Central memory CD4-positive, alpha-beta T cell (primary cell): ENCODE measurements at regions not wholly inside any gene's neighbourhood (a gene's known extent, or its start where the extent isn't known, plus 50 kb on each side); places are given as distances from the start of the nearest gene placed in this dataset.
"Not testable (repeated sequence)": the region's sequence is repeated elsewhere in the genome, so short reads cannot be mapped to it uniquely, and the experiment has no call there.

ENCODE experiments used
- DNase-seq: peaks from one replicate; pipeline ENCODE4 v3.0.0; 2022

DNA sequence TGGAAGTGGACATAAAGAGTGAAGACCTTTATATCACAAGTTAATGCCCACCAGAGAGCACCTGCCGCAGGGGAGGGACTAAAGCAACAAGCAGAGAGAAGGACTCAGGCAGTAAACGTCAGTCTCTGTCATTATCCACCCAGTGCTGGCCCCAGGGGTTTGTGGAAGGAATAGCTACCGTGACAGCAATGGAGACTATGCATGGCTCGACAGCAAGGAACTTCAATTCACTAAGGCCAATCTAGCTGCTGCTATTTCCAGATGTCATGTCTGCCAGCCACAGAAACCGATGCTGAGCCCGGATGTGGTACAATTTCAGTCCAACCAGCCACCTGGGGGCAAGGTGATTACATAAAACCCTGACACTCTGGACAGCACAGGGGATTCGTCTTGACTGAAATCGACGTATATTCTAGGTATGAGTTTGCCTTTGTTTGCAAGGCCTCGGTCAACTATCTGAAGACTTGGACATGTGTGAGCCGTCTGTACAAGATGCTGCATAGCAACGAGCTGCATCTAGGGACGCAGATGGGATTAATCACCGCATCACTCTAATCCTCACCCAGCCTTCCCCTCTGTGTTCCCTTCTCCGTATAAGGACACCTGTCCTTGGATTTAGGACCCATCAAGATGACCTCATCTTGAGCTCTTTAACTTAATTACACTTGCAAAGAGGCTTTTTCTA is 154.1 kb upstream of the SH3BP4 start:
- DNase-seq, result no peak

DNA sequence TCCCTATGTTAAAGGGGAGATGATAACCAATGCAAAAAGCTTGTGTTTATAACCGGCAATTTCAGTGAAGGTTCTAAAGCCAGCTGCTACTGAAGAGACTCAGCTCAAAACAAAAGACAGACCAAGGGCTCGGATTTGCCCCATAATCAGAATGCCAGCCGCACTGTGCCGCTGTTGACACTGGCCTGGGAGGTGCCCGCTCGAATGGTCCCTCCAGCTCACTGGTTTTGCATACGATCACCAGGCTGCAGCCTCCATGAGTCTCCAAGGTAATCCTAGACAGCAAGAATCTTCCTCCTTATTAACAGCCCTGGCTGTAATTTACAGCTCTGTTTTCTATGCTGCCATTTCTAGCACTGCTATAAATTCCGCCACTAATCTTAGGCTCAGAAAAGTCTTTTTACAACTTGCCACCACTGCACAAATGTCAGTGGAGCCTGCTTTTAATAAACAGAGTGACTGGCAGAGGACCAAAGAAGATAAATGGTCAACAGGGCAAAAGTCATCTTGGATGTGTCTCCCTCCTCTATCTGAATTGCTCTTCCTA is 155.7 kb upstream of the SH3BP4 start:
- no peak for DNase-seq

DNA sequence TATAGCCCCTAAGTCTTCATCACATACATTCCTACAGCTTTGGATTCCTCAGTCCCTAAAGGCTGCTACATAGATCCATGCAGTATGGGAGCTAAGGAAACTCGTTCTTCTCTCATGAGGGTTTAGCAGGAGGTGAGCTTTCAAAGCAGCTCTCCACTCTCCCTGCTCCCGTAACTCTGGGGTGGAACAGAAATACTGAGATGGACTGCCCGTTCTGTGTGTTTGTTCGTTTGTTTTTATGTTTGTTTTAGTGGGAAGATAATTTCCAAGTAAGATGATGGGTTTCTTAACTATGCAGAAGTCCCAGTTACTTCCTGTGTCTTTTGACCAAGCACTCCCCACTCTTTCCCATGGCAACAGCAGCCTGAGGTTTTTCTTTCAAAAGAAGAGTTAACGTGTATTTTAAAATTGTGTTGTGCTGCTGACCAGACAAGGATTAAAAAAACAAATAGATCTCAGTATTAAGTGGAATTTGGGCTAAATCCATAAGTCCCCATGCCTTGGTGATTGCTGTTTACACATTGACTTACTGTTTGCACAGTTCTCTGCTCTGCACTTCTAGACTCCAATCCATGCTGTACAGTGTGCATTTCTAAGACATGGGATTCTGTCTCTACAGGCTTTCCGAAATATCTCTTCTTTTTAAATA is 156.4 kb upstream of the SH3BP4 start:
- DNase-seq, result no peak

DNA sequence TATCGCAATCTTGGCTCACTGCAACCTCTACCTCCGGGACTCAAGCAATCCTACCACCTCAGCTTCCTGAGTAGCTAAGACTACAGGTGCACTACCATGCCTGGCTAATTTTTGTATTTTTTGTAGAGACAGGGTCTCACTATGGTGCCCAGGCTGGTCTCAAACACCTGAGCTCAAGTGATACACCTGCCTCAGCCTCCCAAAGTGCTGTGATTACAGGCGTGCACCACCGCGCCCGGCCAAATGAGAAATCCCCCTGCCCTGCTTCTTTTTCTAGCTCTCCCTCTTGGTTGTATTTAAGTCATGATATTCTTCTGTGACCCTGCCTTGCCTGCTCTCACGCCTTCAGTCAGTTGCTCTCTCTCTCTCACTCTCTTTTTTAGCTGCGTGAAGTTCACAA is 157.0 kb upstream of the SH3BP4 start:
- no peak for DNase-seq

DNA sequence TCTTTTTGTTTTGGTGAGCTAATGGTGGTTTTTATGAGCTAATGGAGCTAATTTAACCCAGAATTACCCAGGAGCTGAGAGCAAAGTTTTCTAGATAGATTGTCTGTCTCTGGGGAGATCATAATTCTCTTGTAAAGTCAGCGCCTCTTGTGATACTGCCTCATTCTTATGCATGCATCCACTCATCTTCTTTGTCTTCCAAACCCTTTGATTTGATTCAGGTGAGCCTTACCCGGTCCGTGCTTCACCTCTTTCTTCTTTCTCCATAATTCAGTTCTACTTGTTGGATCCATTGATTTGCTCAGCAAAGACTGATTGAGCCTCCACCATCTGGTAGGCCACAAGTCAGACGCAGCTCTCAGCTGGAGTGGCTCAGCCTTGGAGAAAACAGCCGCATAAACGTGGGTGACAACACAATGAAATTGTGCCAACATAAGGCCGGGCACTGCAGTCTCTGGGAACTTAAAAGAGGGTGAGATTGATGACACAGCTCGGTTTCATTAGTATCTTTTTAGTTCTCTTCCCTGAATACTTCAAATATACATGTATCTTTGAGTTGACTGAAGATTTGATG is 158.5 kb upstream of the SH3BP4 start:
- no peak for DNase-seq

DNA sequence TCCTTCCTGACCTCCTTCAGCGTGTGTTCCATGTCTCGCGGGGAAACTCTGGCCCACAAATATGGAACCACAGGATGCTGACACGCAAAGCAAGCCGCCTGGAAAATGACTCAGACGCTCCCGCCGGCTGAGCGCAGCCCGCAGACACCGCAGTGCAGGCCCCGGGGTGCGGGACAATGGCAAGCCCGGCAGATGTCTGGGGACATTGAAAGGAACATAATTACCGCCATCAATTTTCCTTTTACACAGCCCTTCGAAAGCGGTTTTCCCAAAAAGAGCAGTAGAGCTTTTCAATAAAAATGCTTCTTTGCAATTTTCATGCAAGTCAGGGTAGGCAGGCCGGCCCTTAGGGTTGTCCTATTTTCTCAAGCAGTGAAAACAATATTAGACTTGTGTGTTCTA is 159.2 kb upstream of the SH3BP4 start:
- no peak for DNase-seq

DNA sequence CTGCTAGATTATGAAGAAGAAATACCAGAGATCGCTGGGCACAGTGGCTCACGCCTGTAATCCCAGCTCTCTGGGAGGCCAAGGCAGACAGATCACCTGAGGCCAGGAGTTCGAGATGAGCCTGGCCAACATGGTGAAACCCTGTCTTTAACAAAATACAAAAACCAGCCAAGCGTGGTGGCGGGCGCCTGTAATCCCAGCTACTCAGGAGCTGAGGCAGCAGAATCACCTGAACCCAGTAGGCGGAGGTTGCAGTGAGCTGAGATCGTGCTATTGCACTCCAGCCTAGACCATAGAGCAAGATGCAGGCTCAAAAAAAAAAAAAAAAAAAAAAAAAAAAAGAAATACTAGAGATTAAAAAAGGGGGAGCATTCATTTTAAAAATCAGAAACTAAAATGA is 159.7 kb upstream of the SH3BP4 start:
- not testable (repeated sequence) for DNase-seq

DNA sequence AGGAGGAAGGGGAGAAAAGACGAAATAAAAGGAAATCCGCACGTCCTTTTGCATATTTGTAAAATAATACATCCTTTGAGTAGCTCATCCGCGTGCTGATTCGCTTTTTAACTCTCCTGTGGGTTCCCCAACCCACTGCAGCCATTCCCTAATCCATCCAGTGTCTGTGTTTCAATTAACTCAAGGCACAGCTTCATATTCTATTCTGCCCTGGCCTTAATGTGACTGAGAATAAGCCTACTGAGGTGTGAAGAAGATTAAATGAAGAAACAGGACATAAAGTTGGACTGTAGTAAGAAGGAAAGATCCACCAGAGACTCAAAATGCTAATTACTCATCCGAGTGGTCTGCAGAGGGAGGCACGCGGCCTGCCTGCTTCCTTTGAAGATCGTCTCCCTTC is 161.4 kb upstream of the SH3BP4 start:
- DNase-seq, result no peak

DNA sequence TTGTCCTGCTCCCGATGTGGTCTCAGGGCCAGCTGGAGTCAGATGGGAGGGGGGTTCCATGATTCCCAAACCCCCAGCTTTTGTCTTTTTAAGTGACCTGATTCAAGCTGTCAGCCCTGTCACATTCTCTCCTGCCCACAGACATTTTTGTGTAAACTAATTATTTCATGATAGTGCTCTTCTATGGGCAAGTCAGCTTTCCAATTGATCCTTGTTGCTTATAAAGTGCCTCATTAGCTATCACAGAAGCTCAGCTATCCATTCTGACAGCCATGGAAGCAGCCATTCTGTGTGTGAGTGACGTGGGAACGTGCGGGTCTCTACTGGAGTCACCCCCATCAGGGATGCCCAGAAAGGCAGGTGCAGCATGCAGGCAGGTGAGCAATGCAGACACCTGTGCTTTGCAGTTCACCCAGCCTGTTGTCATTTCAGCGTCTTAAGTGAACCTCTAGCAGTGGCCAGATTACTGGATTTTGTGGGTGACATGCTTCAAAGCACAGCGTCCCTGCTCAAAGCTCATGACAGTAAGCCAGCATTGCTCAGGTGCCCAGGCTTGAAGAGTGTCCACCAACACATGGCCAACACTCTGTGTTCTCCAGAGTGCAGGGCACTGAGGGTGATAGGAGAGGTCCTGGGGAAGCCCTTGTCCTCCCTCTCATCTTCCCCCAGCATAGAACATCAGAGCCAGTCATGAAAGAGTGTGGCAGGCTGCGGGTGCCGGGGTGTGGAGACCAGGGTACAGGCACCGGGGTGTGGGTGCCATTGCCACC is 162.1 kb upstream of the SH3BP4 start:
- DNase-seq, result no peak

DNA sequence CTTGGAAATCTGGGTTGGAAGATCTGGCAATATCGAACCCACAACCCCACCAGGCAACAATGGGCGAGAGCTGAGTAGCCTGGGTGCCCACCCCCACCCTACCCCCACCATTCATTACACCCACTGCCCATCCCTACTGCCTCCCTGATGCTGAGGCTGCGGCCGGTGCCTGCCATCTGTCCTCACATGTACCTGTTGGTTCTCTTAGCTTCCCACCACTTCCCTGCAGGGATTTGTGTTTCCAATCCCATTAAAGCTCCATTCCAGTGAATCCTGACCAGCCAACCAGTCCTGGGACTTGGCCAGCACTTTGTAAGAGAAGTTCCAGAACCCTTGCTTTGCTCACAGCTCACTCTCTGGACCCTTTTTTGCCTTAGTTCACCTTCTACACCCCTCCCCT is 163.0 kb upstream of the SH3BP4 start:
- DNase-seq, result no peak

DNA sequence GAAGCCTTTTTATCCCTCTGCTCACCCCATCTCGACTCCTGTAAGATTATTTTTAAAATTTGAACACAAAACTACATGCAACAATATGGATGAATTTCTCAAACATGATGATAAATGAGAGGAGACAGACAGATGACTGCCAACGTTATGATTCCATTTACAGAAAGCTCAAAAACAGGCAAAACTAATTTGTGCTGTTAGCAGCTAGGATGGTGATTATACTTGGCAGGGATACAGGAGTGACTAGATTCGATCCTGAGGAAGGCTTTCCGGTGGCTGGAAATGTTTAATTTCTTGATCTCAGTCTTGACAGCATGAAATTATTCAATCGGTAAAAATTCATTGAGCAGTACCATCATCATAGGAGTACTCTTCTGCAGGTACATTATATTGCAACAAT is 163.4 kb upstream of the SH3BP4 start:
- DNase-seq, result no peak

DNA sequence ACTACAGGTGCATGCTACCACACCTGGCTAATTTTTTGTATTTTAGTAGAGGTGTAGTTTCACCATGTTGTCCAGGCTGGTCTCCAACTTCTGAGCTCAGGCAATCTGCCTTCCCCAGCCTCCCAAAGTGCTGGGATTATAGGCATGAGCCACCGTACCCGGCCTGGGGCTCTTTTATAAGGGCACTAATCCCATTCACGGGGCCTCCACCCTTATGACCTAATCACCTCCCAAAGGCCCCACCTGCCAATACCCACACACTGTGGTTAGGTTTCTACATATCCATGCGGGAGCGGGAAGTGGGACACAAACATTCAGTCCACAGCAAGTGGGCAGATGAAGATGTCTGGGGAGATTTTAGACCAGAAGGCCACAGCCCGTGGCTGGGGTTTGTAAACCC is 164.7 kb upstream of the SH3BP4 start:
- DNase-seq, result no peak

DNA sequence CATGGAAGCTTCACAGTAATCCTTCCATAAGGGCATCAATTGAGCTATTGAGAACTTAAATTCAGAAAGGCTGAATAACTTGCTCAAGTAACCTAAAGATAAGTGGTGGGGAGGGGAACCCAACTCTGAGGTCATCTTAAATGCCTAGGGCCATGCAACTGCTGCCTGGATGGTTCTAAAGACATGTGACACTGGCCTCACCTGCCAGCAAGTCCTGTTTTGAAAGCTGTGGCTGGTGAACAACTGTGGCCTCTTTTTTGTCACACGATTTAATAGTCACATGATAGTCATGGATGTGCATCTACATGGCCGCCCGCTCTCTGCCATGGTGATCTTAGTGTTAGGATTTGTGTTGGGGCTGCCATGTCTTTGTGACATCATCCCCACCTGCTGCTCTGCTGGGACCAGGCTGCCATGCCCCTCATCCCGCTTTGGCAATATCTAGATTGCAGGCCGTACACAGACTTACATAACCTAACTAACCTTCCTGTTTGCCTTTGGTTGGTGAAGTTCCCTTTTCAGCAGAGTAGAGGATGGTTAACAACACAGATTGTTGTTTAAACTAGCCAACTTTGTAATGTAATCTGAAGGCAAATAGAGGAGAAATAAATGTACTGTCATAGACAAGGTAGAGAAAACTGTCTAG is 177.9 kb upstream of the SH3BP4 start:
- DNase-seq, result no peak

DNA sequence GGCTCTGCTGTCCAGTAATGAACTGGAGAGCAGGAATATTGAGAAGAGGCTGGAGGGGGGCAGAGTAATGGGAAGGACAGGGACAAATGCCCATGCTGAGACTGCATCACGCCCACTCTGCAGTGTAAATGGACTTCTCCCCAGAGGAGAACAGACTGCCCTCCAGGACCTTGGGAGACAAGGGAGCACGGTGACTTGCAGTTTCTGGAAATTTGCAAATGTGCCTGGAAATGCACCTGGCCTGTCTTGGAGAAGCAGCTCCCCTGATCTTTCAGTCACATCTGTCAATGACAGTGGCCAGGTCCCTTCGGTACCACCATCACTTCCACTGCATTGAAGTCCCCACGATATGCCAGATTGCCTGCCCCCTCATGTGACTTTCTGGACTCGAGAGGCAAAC is 178.7 kb upstream of the SH3BP4 start:
- no peak for DNase-seq

DNA sequence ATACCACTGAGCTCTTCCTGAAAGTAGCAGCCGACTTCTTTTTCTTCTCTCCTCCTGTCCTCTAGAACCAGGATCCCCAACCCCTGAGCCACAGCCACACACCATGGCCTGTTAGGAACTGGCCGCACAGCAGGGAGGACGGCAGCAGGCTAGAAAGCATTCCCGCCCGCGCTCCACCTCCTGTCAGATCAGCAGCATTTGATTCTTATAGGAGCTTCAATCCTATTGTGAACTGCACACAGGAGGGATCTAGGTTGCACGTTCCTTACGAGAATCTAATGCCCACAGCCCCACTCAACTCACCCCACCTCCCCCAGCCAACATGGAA is 179.1 kb upstream of the SH3BP4 start:
- no peak for DNase-seq

DNA sequence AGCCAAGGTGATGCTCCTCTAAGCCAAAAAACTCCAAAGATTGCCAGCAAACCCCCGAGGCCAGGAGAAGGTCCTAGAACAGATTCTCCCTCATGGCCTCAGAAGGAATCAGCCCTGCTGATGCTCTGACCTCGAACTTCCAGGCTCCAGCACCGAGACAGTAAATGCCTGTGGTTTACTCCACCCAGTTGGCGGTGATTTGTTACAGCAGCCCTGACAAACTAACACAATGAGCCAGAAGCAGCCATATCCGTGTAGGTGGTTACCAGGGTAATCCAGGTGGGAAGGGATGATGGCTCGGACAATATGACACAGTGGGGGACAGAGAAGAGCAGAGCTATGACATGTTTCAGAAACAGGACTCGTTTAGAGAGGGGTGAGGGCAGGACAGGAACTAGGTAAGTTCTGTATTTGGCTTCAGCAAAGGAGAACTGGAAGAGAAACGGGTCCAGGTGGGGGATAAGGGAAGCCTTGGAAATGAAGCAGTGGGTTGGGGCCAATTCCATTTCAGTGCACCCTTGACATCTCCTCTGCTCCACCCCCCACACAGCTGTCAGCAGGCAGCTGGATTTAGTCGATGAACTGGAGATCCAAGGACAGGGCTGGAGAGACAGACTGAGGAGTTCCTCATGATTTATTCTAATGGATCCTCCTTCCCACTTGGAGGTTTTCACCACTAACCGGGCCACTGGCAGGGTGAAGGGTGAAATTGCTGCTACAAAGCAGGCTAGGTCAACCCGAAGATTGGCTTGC is 179.7 kb upstream of the SH3BP4 start:
- no peak for DNase-seq

DNA sequence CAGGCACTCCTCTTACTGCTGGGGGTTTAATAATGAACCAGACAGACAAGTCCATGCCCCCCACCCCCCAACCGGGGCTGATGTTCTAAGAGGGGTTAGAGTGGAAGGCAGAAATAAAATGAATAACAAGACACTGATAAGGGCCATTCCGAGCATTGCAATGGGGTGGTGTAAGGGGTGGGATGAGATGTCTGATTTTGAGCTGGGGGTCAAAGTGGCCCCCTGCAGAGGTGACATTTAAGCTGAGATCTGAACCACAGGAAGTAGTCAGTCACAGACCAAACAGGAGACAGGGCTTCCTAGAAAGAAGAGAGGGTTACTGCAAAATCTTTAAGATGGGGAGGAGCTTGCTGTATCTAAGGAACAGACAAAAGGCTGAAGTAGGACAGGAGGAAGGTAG is 180.6 kb upstream of the SH3BP4 start:
- DNase-seq, result no peak

DNA sequence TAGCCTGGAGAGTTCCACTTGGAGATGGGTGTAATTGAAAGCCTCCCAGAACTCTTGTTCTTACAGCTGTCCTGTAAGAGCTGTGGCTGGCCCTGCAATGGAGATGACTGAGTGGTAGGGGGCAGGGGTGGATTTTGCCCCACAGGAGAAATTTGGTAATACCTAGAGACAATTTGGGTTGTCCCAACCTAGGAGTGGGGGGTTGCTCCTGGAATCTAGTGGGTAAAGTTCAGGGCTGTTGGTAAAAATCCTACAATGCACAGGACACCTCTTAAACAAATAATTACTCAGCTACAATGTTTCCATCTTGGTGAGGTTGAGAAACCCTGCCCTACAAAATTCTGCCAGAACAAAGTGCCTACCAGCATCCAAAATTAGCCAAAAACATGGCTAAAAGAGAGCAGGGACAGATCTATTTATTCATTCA is 181.1 kb upstream of the SH3BP4 start:
- no peak for DNase-seq

DNA sequence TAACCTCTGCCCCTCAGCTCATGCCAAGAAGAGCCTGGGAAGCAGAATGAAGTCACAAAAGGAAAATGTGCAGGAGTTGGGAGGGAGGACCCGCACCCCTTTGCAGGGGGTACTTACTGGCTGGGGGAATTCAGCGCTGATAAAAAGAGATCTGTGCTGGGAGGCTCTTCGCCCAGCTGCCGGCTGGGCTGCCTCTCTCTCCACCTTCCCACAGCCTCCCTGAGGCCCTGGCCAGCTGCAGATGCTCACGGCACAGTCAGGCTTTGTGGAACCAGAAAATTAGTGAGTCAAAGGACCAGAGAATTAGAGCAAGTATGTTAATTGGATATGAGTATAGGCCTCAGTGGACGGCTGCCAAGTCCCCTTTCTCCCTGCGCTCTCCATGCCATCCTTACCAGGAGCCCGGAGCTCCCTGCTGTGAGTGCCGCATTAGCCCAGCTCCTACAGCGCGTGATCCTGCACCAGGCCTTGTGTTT is 181.7 kb upstream of the SH3BP4 start:
- no peak for DNase-seq

DNA sequence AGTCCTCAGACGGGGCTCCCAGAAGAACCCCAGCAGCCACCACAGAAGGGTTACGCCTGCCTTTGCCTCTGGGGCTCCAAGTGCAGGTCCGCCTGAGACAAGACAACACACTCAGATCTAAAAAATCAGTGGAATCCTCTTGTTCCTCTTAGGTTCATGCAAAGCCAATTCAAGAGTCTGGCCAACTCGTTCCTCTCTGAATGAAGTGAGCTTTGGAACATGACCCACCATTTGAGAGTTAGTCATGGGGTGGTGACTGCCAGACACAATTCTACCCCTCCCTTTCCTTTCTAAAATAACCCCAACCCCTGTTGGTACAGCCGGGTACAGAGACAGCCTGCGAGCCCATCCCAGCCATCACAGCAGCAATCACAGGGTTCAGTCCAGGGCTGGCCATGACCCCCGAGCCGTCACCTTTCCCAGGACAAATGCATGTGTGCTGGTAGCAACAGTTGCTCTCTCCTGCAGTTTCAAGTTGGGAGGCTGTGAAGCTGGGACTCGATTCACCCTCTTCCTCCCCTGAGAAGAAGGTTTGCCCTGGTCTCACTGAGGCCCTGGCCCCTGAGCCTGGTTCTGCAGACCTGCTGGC is 183.1 kb upstream of the SH3BP4 start:
- DNase-seq, result no peak

DNA sequence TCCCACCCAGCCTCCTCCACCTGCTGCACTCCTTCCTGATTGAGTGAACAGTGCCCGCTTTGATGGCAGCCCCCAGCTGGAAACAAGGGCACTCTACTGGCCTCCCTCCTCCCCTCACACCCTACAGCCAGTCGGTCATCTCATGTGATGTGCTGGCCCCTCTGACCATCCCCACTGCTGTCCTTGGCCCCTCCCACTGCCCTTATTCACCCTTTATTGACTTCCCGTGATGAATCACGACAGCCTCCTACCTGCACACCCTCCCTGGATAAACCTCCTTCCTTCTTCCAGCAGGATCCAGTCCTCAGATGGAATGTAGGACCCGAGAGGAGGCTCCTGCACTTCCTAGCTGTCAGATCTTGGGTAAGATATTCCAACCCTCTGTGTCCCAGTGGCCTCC is 186.5 kb upstream of the SH3BP4 start:
- DNase-seq, result no peak

DNA sequence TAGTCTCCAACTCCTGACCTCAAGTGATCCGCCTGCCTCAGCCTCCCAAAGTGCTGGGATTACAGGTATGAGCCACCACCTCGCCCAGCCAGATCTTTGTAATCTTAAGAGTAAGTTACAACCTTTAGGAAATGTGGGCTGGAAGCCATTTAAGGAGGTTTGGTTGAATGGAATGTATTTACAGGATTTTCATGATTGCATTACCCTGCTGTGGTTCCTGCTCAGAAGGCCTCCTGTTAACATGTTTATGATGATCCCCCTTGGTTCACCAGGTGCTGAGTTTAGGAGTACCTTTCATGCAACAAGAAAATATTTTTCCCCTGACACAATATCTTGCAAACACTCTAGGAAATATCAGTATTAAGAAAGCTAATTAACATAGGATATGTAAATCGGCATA is 187.4 kb upstream of the SH3BP4 start:
- no peak for DNase-seq
